Neural cell (in vitro differentiated cells): ENCODE measurements at regions not wholly inside any gene's neighbourhood (a gene's known extent, or its start where the extent isn't known, plus 50 kb on each side); places are given as distances from the start of the nearest gene placed in this dataset.

Source experiments
- H2AFZ ChIP-seq: fragments of 200-600, 300-800 bp; sonication (generic), shearing (Covaris generic); 2 replicates; pipeline ENCODE4 v1.6.0; 2014; ENCODE audit warnings: low read depth, mild to moderate bottlenecking, antibody characterized with exemption, low read length, moderate library complexity
- H3F3A ChIP-seq: fragments of 200-600 bp; shearing (Covaris generic); 2 replicates; pipeline ENCODE4 v1.6.1; 2016; ENCODE audit warnings: mild to moderate bottlenecking, moderate library complexity, mixed read lengths, antibody characterized with exemption, low read length; ENCODE audit not compliant: insufficient read depth, poor library complexity, severe bottlenecking
- H3K27ac ChIP-seq: fragments of 200-600, 300-800 bp; sonication (generic), shearing (Covaris generic); 2 replicates; pipeline ENCODE4 v1.5.1; 2014; ENCODE audit warnings: mild to moderate bottlenecking, low read length, moderate library complexity
- H3K27me3 ChIP-seq: fragments of 300-800, 200-600 bp; sonication (generic), shearing (Covaris generic); 2 replicates; pipeline ENCODE4 v1.6.0; 2014; ENCODE audit warnings: mild to moderate bottlenecking, low read depth, low read length, moderate library complexity; ENCODE audit not compliant: insufficient read depth
- H3K36me3 ChIP-seq: fragments of 300-800, 200-600 bp; sonication (generic), shearing (Covaris generic); 2 replicates; pipeline ENCODE4 v1.5.1; 2014; ENCODE audit warnings: mild to moderate bottlenecking, antibody characterized with exemption, low read length, moderate library complexity; ENCODE audit not compliant: insufficient read depth
- H3K4me2 ChIP-seq: fragments of 300-800, 200-600 bp; sonication (generic), shearing (Covaris generic); 2 replicates; pipeline ENCODE4 v1.6.0; 2014; ENCODE audit warnings: mild to moderate bottlenecking, low read length
- H3K4me3 ChIP-seq: fragments of 300-800, 200-600 bp; sonication (generic), shearing (Covaris generic); 2 replicates; pipeline ENCODE4 v1.5.1; 2014; ENCODE audit warnings: mild to moderate bottlenecking, low read length, moderate library complexity
- H3K79me2 ChIP-seq: fragments of 200-600 bp; shearing (Covaris generic); replicated peaks from 2 replicates; pipeline ENCODE4 v1.6.0; 2014; ENCODE audit warnings: mild to moderate bottlenecking, low read length, moderate library complexity; ENCODE audit not compliant: insufficient read depth
- H3K9ac ChIP-seq: fragments of 300-800, 200-600 bp; sonication (generic), shearing (Covaris generic); 2 replicates; pipeline ENCODE4 v1.6.1; 2016; ENCODE audit warnings: mild to moderate bottlenecking, low read length, mixed read lengths
- H3K9me2 ChIP-seq: fragments of 200-600 bp; shearing (Covaris generic); 2 replicates; pipeline ENCODE4 v1.6.1; 2016; ENCODE audit warnings: mild to moderate bottlenecking, low read length, mixed read lengths; ENCODE audit not compliant: insufficient read depth
- H3K9me3 ChIP-seq: fragments of 200-600, 300-800 bp; sonication (generic), shearing (Covaris generic); 2 replicates; pipeline ENCODE4 v1.6.1; 2016; ENCODE audit warnings: mild to moderate bottlenecking, mixed run types, low read length, moderate library complexity, mixed read lengths
- H4K20me1 ChIP-seq: fragments of 200-600 bp; shearing (Covaris generic); 2 replicates; pipeline ENCODE4 v1.6.1; 2016; ENCODE audit warnings: mild to moderate bottlenecking, mixed run types; ENCODE audit not compliant: insufficient read depth
- CTCF ChIP-seq: fragments of 450-650 bp; IDR thresholded peaks from 2 replicates; pipeline ENCODE4 v1.5.1; 2014; ENCODE audit warnings: antibody characterized with exemption, mild to moderate bottlenecking, moderate library complexity; ENCODE audit not compliant: poor library complexity, severe bottlenecking
- EP300 ChIP-seq: fragments of 450-650 bp; conservative IDR thresholded peaks from 2 replicates; pipeline ENCODE4 v1.6.1; 2014; ENCODE audit warnings: antibody characterized with exemption, mild to moderate bottlenecking, moderate library complexity; ENCODE audit not compliant: poor library complexity, severe bottlenecking
- EZH2 ChIP-seq: fragments of 200-600, 300-800 bp; shearing (Covaris generic), sonication (generic); IDR thresholded peaks from 2 replicates; pipeline ENCODE4 v1.6.1; 2014; ENCODE audit warnings: antibody characterized with exemption, low read length, borderline replicate concordance, mild to moderate bottlenecking; ENCODE audit not compliant: insufficient read depth, poor library complexity, severe bottlenecking
- MXI1 ChIP-seq: fragments of 450-650 bp; conservative IDR thresholded peaks from 2 replicates; pipeline ENCODE4 v1.6.1; 2014; ENCODE audit warnings: antibody characterized with exemption, mild to moderate bottlenecking; ENCODE audit not compliant: poor library complexity, severe bottlenecking
- POLR2AphosphoS5 ChIP-seq: IDR thresholded peaks from 2 replicates; pipeline ENCODE4 v1.6.1; 2012
- RAD21 ChIP-seq: fragments of 450-650 bp; conservative IDR thresholded peaks from 2 replicates; pipeline ENCODE4 v1.6.1; 2014; ENCODE audit warnings: antibody characterized with exemption, mild to moderate bottlenecking, moderate library complexity
- REST ChIP-seq: IDR thresholded peaks from 2 replicates; pipeline ENCODE4 v1.6.1; 2012; ENCODE audit warnings: borderline replicate concordance
- SMC3 ChIP-seq: fragments of 450-650 bp; conservative IDR thresholded peaks from 2 replicates; pipeline ENCODE4 v1.6.1; 2014; ENCODE audit warnings: antibody characterized with exemption, mild to moderate bottlenecking, moderate library complexity; ENCODE audit not compliant: poor library complexity
- TAF1 ChIP-seq: IDR thresholded peaks from 2 replicates; pipeline ENCODE4 v1.6.1; 2012; ENCODE audit warnings: low read depth

- Histone ChIP-seq H4K20me1 (no peaks in the 10 kb centered on the region), H3K4me3 (no peak overlapping the region), H3K36me3 (no peaks in the 10 kb centered on the region), H3K27me3 (no peaks in the 10 kb centered on the region), H3F3A (no peaks in the 10 kb centered on the region), H3K9ac (no peak overlapping the region), H2AFZ (no peak overlapping the region), H3K79me2 (no peaks in the 10 kb centered on the region), H3K9me3 (no peaks in the 10 kb centered on the region), H3K4me2 (no peak overlapping the region), H3K9me2 (no peaks in the 10 kb centered on the region), H3K27ac (no peak overlapping the region)
- TF ChIP-seq TAF1 (no peak), MXI1 (no peak), EZH2 (no peak), CTCF (no peak), RAD21 (no peak), EP300 (no peak), SMC3 (no peak), POLR2AphosphoS5 (no peak), REST (no peak)
Measured at GRCh38 chr6:41449399-41450245, 96.6 kb upstream of the FOXP4 start.

GRCh38 chr6:41450581-41450980 is 95.6 kb upstream of the FOXP4 start:
- no peaks in the 10 kb centered on the region for H3K36me3 ChIP-seq
- no peaks in the 10 kb centered on the region for H3K79me2 ChIP-seq
- H3K4me2 ChIP-seq: no peak overlapping the region
- TF ChIP-seq TAF1: no peak
- TF ChIP-seq EZH2: no peak
- no peak for TF ChIP-seq REST
- TF ChIP-seq CTCF: no peak
- TF ChIP-seq EP300: no peak
- TF ChIP-seq SMC3: no peak
- H3K27me3 ChIP-seq: no peaks in the 10 kb centered on the region
- no peak overlapping the region for H2AFZ ChIP-seq
- no peak overlapping the region for H3K27ac ChIP-seq
- H3F3A ChIP-seq: no peaks in the 10 kb centered on the region
- no peaks in the 10 kb centered on the region for H4K20me1 ChIP-seq
- no peaks in the 10 kb centered on the region for H3K9me3 ChIP-seq
- no peak overlapping the region for H3K4me3 ChIP-seq
- H3K9me2 ChIP-seq: no peaks in the 10 kb centered on the region
- no peak overlapping the region for H3K9ac ChIP-seq
